GM21529 (cell line): ENCODE measurements at regions not wholly inside any gene's neighbourhood (a gene's known extent, or its start where the extent isn't known, plus 50 kb on each side); places are given as distances from the start of the nearest gene placed in this dataset.
"Not testable (repeated sequence)": the region's sequence is repeated elsewhere in the genome, so short reads cannot be mapped to it uniquely, and the experiment has no call there.

ENCODE experiments used
- ATAC-seq: cut with Tn5 transposase; IDR thresholded peaks from one replicate; pipeline ENCODE4 v1.9.1; 2021; ENCODE audit not compliant: unreplicated experiment

- peak; percentile 91 for ATAC-seq
Measured at GRCh38 chr16:10312784-10313724, 72.8 kb upstream of the ATF7IP2 start.

DNA sequence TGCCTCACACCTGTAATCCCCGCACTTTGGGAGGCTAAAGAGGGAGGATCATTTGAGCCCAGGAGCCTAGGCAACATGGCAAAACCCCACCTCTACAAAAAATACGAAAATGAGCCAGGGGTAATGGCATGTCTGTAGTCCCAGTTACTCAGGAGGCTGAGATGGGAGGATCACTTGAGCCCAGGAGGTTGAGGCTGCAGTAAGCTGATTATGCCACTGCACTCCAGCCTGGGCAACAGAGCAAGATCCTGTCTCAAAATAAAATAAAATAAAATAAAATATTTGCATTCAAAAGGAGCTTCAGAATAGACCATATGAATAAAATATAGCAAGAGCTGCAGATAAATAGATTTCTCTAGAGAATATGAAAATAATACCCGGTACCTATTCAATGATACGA, 71.5 kb upstream of the ATF7IP2 start:
- ATAC-seq = no peak

DNA sequence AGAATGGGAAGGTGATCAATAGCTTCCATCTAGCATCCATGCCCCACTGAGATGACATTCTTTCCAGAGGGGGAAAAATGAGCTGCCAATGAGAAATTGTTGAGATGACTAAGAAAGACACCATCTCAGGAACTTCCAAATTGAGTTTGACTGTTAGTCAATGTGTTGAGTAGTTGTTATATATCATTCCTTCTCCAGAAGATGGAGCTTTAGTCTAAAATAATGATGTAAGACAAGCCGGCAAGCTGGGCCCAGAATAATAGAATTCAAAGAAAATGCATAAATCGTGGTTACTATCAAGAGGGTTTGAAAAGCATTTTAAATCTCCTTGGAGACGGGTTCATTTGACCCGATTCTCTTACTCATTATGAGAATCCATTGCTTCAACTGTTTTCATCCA, 71.0 kb upstream of the ATF7IP2 start:
- no peak for ATAC-seq

GRCh38 chr16:10317425-10318001, 68.3 kb upstream of the ATF7IP2 start:
- no peak for ATAC-seq

DNA sequence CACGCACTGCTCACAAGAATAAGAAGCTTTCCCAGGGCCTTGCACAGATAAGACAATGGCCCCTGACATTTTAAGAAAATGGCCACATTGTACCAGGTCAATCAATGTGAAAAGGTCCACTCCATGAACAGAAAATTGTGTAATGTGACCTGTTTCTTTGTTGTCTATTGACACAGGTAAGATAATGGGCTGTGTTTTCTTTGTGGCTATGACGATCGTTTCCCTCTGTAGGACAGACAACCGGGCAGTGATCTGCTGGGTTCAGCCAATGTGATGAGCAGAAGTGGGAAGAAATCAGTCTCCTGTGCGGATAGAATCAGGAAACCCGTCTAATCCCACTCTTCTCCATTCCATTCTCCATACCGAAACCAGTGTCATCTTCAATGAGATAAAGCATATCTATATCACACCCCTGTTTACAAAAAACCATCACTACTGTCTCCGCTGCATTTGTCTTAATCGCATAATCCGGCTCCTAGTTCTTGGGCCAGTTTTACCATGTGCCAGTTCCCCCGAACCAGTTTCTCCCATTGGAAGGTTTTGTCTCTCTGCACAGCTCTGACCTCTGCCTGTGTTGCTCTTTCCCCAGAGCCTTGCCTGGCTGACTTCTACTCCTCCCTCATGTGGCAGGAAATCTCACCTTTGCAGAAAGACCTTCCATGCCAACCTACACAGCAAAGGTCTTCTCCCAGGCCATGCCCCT, 66.9 kb upstream of the ATF7IP2 start:
- ATAC-seq = no peak

DNA sequence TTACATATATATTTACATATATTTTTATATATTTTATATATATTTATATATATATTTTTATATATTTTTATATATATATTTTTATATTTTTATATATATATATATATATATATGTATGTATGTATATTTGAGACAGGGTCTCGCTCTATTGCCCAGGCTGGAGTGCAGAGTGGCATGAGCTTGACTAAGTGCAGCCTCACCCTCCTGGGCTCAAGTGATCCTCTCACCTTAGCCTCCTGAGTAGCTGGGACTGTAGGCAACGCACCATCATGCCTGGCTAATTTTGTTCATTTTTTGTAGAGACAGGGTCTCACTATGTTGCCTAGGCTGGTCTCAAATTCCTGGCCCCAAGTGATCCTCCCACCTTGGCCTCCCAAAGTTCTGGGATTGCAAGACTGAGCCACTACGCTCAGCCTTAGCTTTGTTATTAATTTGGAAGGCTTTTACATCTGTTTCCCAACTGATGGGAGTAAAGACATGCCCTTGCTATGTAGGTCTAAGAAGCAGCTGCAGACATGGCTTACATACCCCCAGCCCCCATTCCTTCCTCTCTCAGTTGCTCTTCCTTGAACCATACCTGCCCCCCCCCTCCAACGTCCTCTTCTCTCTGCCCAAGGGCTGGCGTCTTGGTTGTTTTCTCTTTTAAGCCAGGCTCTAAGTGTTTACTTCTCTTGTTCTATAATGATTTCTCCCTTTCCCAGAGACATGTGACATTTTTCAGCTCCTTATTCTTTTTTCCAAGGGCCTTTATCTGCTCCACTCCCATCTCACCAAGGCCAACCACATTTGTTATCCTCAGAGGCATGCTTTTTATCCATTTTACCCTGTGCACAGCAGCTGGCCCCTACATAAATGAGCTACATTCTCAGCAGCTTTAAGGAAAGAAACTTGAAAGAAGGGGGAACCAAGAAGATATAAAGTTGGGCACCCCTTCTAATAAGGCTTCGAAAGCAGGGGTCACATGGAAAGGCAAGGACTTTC, 64.2 kb upstream of the ATF7IP2 start:
- ATAC-seq = no peak

DNA sequence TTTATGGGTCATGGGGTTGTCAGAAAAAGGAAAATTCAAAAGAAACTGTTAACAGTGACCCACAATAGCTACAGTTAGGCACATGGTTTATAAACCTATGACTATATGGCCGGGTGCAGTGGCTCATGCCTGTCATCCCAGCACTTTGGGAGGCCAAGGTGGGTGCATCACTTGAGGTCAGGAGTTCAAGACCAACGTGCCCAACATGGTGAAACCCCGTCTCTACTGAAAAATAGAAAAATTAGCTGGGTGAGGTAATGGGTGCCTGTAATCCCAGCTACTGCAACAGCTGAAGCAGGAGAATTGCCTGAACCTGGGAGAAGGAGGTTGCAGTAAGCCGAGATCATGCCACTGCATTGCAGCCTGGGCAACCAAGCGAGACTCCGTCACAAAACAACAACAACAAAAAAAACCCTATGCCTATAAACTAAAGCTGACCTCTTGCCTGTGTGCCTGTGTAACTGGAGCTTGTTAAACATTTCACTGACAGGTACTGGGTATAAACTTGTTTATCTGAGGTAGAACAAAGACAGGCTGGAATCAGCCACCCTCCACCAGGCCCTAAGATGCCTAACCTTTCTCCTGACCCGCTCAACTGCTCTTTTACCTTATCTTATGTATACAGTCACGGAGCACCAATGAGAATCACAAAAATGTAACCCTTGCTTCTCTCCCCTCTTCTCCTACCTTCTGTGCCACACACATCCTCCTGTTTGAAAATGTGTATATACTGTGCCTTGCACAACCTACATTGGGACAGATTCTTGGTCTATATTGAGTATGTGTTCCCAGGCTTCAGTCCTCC, 62.9 kb upstream of the ATF7IP2 start:
- ATAC-seq = no peak

GRCh38 chr16:10323528-10323869, 62.4 kb upstream of the ATF7IP2 start:
- ATAC-seq = no peak

- ATAC-seq = no peak
Measured at GRCh38 chr16:10324210-10324609, 61.7 kb upstream of the ATF7IP2 start.

- no peak for ATAC-seq
Measured at GRCh38 chr16:10325783-10326543, 59.9 kb upstream of the ATF7IP2 start.

- ATAC-seq = no peak
Measured at GRCh38 chr16:10326647-10327046, 59.2 kb upstream of the ATF7IP2 start.

DNA sequence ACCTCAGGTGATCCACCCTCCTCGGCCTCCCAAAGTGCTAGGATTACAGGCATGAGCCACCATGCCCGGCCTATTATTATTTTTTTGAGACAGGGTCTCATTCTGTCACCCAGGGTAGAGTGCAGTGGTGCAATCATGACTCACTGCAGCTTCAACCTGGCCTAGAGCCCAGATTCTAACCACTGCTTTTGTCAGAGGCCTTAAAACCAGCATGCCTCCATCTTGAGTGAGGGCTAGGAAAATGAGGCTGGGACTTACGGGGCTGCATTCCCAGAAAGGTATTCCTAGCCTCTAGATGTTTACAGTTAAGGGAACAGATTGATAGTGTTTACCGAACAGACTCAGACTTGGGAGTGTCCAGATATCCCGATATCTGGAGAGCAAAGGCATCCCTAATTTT, 57.6 kb upstream of the ATF7IP2 start:
- ATAC-seq = not testable (repeated sequence)

DNA sequence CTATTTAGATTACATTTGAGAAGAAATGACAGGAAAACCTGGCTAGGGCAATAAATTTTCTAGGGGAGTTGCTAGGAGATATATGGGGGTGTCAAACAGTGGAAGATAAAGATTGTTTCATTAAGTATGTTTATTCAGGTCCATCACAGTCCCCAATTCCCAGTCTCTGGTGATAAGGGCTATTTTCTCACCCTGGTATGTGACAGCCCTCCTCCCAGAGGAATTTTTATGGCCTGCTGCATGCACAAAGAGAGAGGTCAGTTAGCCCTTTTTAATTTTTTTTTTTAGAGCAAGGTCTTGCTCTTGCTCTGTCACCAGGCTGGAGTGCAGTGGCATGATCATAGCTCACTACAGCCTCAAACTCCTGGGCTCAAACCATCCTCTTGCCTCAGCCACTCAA, 53.6 kb upstream of the ATF7IP2 start:
- ATAC-seq = no peak

GRCh38 chr16:10332775-10333174, 53.1 kb upstream of the ATF7IP2 start:
- ATAC-seq = no peak

- no peak for ATAC-seq
Measured at GRCh38 chr16:10333321-10334032, 52.4 kb upstream of the ATF7IP2 start.

DNA sequence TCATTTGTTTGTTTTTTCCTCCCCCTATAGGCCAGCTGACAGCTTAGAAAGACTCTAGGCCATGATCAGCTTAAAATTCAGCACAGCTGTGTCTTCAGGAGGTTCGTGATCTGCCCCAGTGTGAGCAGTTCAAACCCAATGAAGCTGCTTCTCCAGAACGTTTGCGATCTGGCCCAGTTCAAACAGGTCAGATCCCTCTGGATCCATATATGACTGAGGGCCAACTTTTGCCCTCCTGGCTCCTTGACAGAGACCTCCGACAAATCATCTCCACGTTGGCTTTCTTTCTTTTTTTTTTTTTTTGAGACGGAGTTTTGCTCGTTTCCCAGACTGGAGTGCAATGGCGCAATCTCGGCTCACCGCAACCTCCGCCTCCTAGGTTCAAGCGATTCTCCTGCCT, 50.2 kb upstream of the ATF7IP2 start:
- ATAC-seq = no peak
